Stimulated activated naive B cell treated with anti-CD40 and anti-IgM and Interleukin-4, amounts not matched to agents 10 μg/mL and 1 μg/mL and 100 μg/mL, for 72 hours (primary cell): ENCODE measurements at regions not wholly inside any gene's neighbourhood (a gene's known extent, or its start where the extent isn't known, plus 50 kb on each side); places are given as distances from the start of the nearest gene placed in this dataset.

Source experiments
- ATAC-seq, 2 donors: fragments of 150-1000 bp; cut with Tn5 transposase; replicated peaks; 2 replicates each; pipeline ENCODE4 v1.10.0; 2021; ENCODE audit warnings: moderate library complexity in 1 of 2
- DNase-seq: peaks from one replicate; pipeline ENCODE4 v3.0.0; 2021
- H3K27ac Mint-ChIP-seq: one replicate; pipeline ENCODE4 v1.8.0; 2022; ENCODE audit warnings: mild to moderate bottlenecking, mixed read lengths
- H3K27me3 Mint-ChIP-seq, 2 donors: one replicate each; pipeline ENCODE4 v1.8.0; 2022; ENCODE audit warnings: mixed read lengths in 2 of 2
- H3K36me3 Mint-ChIP-seq, 2 donors: one replicate each; pipeline ENCODE4 v1.8.0; 2022; ENCODE audit warnings: mixed read lengths in 2 of 2, mild to moderate bottlenecking in 1 of 2
- H3K4me1 Mint-ChIP-seq, 2 donors: one replicate each; pipeline ENCODE4 v1.8.0; 2022; ENCODE audit warnings: mixed read lengths in 2 of 2, mild to moderate bottlenecking in 1 of 2
- H3K4me3 Mint-ChIP-seq, 2 donors: one replicate each; pipeline ENCODE4 v1.8.0; 2022; ENCODE audit warnings: mild to moderate bottlenecking in 2 of 2, mixed read lengths in 2 of 2, moderate library complexity in 1 of 2
- H3K9me3 Mint-ChIP-seq, 2 donors: one replicate each; pipeline ENCODE4 v1.8.0; 2022; ENCODE audit warnings: mixed read lengths in 2 of 2, mild to moderate bottlenecking in 1 of 2

DNA sequence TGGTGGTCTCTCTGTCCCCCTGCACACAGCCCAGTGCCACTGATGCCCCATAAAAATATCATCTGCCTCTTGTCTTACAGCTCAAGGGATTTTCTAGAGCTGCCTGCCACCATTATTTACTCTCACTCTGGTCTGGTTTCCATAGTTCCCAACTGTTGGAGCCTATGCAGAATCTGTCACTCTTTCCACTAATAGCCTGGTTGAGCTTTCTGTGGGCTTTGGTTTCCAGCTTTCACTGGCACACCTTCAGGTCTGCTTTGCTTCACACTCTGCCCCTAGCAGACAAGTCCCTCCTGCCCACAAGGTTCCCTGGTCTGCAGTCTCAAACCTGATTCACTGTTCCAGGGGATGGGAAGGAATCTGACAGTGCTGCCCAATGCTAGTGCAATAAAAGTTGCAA, 103.0 kb upstream of the FTMT start:
- Mint-ChIP-seq H3K27ac (no peak overlapping the region), H3K9me3 (no peaks in the 10 kb centered on the region), H3K4me1 (no peaks in the 10 kb centered on the region), H3K4me3 (no peak overlapping the region), H3K27me3 (no peaks in the 10 kb centered on the region), H3K36me3 (no peaks in the 10 kb centered on the region)
- ATAC-seq (no peak), DNase-seq (no peak)

DNA sequence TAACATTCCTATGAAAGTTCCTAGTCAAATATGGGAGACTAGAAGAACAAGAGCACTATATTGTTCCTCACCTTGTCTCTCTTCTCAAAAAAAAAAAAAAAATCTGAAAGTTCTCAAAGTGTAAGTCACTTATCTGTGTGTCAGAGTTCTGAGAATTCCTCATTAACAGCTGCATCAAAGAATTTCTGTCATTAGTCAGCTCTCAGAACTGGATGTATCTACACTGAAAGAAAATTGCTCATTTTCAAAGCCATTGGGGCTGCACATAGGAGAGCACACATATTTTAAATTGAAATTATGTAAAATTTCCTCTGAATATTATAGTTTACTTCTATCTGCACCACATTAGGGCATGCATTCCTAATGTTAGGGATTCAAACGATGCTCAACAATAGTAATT, 99.5 kb upstream of the FTMT start:
- no peaks in the 10 kb centered on the region for H3K27me3 Mint-ChIP-seq
- H3K36me3 Mint-ChIP-seq: no peaks in the 10 kb centered on the region
- no peak overlapping the region for H3K27ac Mint-ChIP-seq
- no peak overlapping the region for H3K4me3 Mint-ChIP-seq
- H3K9me3 Mint-ChIP-seq: no peaks in the 10 kb centered on the region
- ATAC-seq: no peak
- DNase-seq: no peak
- no peaks in the 10 kb centered on the region for H3K4me1 Mint-ChIP-seq

GRCh38 chr5:121755266-121755665, 96.4 kb upstream of the FTMT start:
- Mint-ChIP-seq H3K9me3 (no peaks in the 10 kb centered on the region), H3K27ac (no peak overlapping the region), H3K4me1 (no peaks in the 10 kb centered on the region), H3K36me3 (no peaks in the 10 kb centered on the region), H3K4me3 (no peak overlapping the region), H3K27me3 (no peaks in the 10 kb centered on the region)
- ATAC-seq (no peak), DNase-seq (no peak)

DNA sequence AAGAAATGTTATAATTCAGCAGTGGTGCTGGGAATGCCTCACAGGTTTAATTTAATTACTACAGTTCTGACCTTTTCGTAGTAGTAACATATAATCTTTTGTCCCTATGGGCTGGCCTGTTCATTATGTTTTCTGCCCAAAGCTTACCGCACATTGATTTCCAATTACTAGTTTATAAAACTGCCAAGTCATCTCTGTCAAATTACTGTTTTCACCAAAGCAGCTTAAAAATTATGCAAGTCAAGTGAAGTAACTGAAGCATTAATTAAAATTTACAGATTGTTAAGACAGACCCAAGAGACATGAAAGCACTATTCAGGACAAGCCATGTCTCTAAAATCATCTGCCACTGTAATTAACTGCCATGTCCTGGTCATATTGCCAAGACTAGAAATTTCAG, 93.9 kb upstream of the FTMT start:
- no peaks in the 10 kb centered on the region for H3K9me3 Mint-ChIP-seq
- no peaks in the 10 kb centered on the region for H3K27me3 Mint-ChIP-seq
- no peak overlapping the region for H3K27ac Mint-ChIP-seq
- no peak overlapping the region for H3K4me3 Mint-ChIP-seq
- H3K36me3 Mint-ChIP-seq: no peaks in the 10 kb centered on the region
- ATAC-seq (no peak), DNase-seq (no peak)
- no peaks in the 10 kb centered on the region for H3K4me1 Mint-ChIP-seq

DNA sequence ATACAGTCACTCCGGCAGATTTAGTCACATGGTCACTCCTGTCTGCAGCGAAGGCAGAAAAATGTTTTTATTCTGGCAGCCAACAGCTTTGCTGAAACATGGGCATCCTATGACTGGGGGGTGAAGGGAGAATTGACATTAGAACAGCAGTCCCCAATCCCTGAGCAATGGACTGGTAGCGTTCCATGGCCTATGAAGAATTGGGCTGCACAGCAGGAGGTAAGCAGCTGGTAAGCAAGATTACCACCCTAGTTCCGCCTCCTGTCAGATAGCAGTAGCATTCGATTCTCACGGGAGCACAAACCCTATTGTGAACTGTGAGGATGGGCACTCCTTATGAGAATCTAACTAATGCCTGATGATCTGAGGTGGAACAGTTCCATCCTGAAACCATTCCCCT, 93.1 kb upstream of the FTMT start:
- H3K27ac Mint-ChIP-seq: no peak overlapping the region
- DNase-seq (no peak), ATAC-seq (no peak)
- H3K9me3 Mint-ChIP-seq: no peaks in the 10 kb centered on the region
- H3K4me3 Mint-ChIP-seq: no peak overlapping the region
- H3K4me1 Mint-ChIP-seq: no peaks in the 10 kb centered on the region
- H3K36me3 Mint-ChIP-seq: no peaks in the 10 kb centered on the region
- H3K27me3 Mint-ChIP-seq: no peaks in the 10 kb centered on the region

GRCh38 chr5:121762426-121762825, 89.3 kb upstream of the FTMT start:
- Mint-ChIP-seq H3K36me3 (no peaks in the 10 kb centered on the region), H3K9me3 (no peaks in the 10 kb centered on the region), H3K4me1 (no peaks in the 10 kb centered on the region), H3K4me3 (no peak overlapping the region), H3K27me3 (no peaks in the 10 kb centered on the region), H3K27ac (no peak overlapping the region)
- ATAC-seq (no peak), DNase-seq (no peak)

DNA sequence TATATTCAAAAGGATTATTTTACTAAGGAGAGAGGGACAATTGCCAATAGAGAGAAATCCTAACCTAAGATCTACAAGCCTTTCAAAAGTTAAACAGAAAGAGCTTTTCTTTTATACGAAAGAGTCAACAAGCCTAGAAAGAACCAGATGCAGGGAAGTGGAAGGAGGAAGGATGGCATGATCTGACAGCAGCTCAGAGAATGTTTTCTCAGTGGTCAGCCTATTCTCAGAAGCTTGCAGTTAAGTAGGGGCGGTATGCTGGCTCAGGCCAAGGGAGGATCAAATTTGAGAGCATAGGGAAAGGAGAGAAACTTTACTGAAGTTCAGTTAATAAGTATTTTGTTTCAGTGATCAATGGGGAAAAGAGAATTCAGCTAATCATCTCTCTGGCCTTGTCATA, 88.0 kb upstream of the FTMT start:
- no peak for ATAC-seq

DNA sequence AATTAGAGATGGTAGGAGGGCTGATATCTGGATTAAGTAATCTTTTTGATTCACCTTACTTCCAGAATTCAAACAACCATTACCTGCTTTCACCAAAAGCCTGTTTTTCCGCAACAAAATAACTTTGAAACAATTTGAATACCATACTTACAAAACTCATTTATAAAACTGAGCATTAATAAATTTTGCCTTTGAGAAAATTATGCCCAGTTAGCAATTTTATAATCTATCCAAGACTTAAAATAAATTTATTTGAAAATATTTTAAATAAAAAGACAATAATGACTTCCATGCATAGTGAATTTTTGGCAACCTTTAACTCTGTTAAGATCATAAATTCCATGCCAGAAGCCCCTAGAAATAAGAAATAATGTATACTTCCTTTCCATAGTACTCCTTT, 71.3 kb upstream of the FTMT start:
- Mint-ChIP-seq H3K4me3 (no peak overlapping the region), H3K4me1 (no peaks in the 10 kb centered on the region), H3K27me3 (no peaks in the 10 kb centered on the region), H3K27ac (no peak overlapping the region), H3K9me3 (no peaks in the 10 kb centered on the region), H3K36me3 (no peaks in the 10 kb centered on the region)
- DNase-seq (no peak), ATAC-seq (no peak)

More for the DNA sequence above, 88.0 kb upstream of the FTMT start:
- H3K9me3 Mint-ChIP-seq: no peaks in the 10 kb centered on the region
- H3K36me3 Mint-ChIP-seq: no peaks in the 10 kb centered on the region
- no peak overlapping the region for H3K27ac Mint-ChIP-seq
- no peak overlapping the region for H3K4me3 Mint-ChIP-seq
- no peaks in the 10 kb centered on the region for H3K27me3 Mint-ChIP-seq
- DNase-seq: no peak
- H3K4me1 Mint-ChIP-seq: no peaks in the 10 kb centered on the region

- Mint-ChIP-seq H3K9me3 (no peaks in the 10 kb centered on the region), H3K4me1 (no peaks in the 10 kb centered on the region), H3K36me3 (no peaks in the 10 kb centered on the region), H3K4me3 (no peak overlapping the region), H3K27me3 (no peaks in the 10 kb centered on the region), H3K27ac (no peak overlapping the region)
- no peak for ATAC-seq
- DNase-seq: no peak
Measured at GRCh38 chr5:121783700-121784099, 68.0 kb upstream of the FTMT start.

DNA sequence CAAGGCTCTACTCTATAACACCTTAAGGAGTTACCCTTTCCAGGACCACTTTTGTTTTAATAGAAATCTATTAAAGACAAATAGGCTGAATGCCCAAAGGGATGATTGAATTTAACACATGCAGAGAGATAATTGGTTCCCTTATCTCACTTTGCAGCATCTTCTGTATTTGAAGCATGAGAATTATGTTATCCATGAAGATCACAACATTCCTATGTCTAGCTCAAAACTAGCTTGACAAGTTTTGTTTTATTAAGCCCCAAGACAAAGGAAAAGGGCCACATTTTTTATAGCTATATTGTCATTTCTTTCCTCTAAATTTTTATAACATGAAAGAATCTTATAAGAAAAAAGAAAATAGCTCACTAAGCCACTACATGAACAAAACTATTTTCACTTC, 57.9 kb upstream of the FTMT start:
- DNase-seq: no peak
- Mint-ChIP-seq H3K4me1 (no peaks in the 10 kb centered on the region), H3K9me3 (peaks cover 0 to 2% of the 10 kb centered on the region in 2 donors), H3K36me3 (no peaks in the 10 kb centered on the region), H3K27ac (no peak overlapping the region), H3K27me3 (no peaks in the 10 kb centered on the region), H3K4me3 (no peak overlapping the region)
- no peak for ATAC-seq

- DNase-seq (no peak), ATAC-seq (no peak)
- Mint-ChIP-seq H3K27me3 (no peaks in the 10 kb centered on the region), H3K4me1 (no peaks in the 10 kb centered on the region), H3K27ac (no peak overlapping the region), H3K4me3 (no peak overlapping the region), H3K9me3 (peaks cover 0 to 3% of the 10 kb centered on the region in 2 donors), H3K36me3 (no peaks in the 10 kb centered on the region)
Measured at GRCh38 chr5:121795511-121795910, 56.2 kb upstream of the FTMT start.

DNA sequence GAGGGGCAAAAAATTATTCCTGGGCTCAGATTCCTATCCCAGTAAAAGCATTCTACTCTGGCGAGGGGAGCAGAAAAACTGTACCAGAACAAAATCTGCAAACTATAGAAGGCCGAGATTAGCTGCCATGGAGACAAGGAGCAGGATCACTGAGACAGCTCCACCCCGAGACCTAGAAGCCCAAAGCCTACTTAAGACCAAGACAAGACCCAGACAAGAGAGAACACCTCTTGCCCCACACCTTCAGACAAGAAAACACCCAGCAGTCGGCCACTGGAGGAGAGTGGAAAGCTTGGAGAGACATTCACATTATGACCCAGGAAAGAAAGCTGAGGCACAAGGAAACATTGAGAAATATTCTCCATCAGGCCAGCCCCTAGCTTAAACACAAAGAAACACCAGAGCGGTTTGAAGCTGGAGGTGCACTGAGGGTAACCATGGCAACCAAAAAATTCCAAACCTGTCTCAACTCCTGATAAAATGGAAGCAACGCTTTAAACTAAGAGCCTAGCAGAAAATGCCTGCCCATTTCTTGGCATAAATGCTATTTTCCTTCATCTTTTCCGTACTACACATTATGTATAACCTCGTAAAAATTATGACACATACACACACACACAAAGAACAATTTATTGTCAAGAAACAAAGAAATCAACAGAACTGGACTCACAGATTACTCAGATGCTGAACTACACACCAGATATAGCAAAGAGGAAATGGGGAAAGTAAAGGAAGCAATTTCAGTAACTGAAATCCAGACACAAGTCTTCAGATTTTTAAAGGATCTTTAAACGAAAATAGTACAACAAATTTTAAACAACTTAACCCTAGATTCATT, 53.8 kb upstream of the FTMT start:
- no peak overlapping the region for H3K4me3 Mint-ChIP-seq
- H3K4me1 Mint-ChIP-seq: no peaks in the 10 kb centered on the region
- no peak overlapping the region for H3K27ac Mint-ChIP-seq

More for the DNA sequence above, 53.8 kb upstream of the FTMT start:
- H3K36me3 Mint-ChIP-seq: no peaks in the 10 kb centered on the region
- DNase-seq: no peak
- ATAC-seq: no peak
- H3K9me3 Mint-ChIP-seq: peaks cover 0 to 3% of the 10 kb centered on the region in 2 donors
- H3K27me3 Mint-ChIP-seq: no peaks in the 10 kb centered on the region
